ENCODE measurements at regions not wholly inside any gene's neighbourhood (a gene's known extent, or its start where the extent isn't known, plus 50 kb on each side); places are given as distances from the start of the nearest gene placed in this dataset.
A peak's percentile ranks its signal among the peaks of the same experiment; 100 is the strongest.

DNA sequence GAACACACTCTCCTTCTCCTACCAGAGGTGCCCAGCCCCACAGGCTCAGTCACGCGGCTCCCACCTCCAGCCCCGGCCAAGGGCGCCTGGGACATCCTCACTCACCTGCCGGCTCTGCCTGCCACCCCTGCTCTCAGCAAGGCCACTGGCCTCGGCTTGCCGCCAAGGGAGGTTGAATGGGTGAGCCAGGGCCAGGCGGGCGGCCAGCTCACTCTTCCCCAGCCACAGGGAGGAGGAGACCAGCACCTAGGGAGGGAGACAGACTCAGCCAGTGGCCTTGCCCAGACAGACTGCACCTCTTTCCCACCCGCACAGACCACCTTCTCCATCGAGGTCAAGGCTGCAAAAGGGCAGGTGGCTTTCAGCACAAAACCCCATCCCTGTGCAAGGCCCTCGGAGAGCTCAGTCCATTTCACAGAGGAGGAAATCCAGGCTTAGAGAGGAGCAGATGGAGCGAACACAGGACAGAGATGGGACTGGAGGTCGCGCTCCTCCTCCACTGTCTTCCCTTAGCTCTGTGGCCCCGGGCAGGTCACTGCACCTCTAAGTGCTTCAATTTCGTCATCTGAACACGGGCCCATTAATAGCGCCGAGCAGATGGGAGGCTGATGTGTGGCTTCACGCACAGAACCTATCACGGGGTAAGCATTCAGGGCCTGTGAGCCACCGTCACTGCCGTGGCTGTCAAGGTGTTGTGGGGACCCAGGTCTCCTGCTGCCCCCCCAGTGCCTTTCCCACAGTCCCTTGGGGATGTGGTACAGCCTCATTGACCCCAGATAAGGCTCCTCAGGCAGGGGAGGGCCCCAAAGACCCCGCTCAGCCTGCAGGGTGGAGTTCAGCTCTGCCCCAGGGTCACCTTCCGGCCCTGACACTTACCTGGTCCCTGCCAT is 56.1 kb downstream of the RMI2 start:
- DNase-seq (ENCODE audit: low read depth in 1 of 2, low spot score in 1 of 2), result no peak
- no peak for TF ChIP-seq JUND (IDR thresholded peaks at IDR 0.05; ENCODE audit: low read depth)
- in situ Hi-C loops (cut with HindIII; ENCODE audit: low pct_unique_long_range_greater_than_20kb, low sequenced_read_pairs), result no loop called here

DNA sequence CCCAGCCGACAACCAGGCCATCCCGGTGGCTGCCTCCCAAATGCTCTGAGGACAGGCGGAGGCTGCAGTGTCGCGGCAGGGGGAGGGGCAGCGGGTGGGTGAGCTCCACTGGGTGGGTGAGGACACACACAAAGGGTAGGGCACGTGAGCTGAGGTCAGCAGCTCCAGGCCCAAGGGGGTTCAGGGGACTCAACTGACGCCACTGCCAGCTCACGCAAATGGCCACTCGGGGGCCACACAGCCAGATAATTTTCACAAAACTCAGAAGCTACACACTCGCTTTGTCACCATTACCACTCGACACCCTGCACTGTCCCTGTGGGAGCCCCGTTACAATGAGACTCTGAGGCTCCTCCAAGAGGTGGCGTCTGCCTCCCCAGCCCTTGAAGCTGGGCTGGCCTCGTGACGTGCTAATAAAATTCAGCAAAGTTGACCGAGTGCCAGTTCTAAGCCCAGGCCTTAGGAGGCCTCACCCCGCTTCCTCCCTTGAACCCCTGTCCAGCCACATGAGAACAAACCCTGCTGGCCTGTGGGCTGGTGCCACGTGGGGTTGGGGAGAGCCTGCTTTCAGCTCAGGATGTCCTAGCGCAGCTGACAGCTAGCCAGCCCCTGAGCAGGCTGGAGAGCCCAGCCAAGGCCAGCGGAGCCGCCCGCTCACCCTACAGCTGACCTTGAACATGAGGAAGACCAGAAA is 56.9 kb downstream of the RMI2 start:
- no peak for DNase-seq (ENCODE audit: low read depth in 1 of 2, low spot score in 1 of 2)
- in situ Hi-C loops (cut with HindIII; ENCODE audit: low pct_unique_long_range_greater_than_20kb, low sequenced_read_pairs), result no loop called here
- TF ChIP-seq JUND (IDR thresholded peaks at IDR 0.05; ENCODE audit: low read depth), result no peak

DNA sequence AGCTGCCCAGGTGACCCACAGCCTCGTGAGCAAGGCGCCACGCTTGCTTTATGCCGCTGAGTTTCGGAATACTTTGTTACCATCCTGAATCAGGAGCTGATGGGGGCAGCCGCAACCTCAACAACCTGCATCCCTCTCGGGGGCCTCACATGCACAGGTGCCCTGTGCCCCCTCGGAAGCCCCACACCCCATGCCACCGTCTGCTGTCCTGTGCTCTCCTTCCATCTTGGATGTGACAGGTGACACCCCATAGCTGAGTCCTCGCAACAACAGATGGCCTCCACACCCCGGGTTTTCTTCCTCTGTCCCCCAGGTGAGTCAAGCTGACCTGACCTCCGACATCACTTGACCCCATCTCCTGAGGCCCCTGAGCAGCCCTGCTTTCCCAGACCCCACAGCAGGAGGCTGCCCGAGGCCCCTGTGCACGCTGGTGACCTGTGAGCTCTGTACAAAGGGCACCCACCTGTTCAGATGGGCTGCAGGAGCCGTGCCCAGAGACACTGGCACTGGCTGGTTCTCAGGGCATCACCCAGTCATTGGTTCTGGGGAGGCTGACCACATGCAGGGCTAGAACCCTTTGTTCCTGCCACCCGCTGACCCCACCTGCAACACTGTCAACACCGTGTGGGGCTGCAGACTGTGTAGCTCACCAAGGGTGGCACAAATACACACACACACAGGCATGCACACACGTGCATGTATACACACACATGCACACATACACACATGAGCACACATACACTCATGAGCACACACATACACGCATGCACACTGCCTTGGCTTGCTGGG is 57.7 kb downstream of the RMI2 start:
- TF ChIP-seq JUND (IDR thresholded peaks at IDR 0.05; ENCODE audit: low read depth), result no peak
- no peak for DNase-seq (ENCODE audit: low read depth in 1 of 2, low spot score in 1 of 2)
- in situ Hi-C loops (cut with HindIII; ENCODE audit: low pct_unique_long_range_greater_than_20kb, low sequenced_read_pairs), result no loop called here

DNA sequence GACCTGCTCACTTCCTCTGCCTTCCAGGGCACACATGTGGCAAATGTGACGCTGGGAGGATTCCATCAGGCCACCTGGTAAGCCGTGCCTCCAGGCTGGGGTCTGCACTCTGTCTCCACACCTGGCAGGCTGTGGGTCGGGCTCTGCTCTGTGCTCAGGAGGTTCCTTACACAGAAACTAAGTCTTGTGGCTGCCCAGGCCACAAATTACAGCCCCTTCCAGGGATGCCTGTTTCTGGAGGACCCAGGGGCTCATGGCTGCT is 58.2 kb downstream of the RMI2 start:
- in situ Hi-C loops (cut with HindIII; ENCODE audit: low pct_unique_long_range_greater_than_20kb, low sequenced_read_pairs), result no loop called here
- DNase-seq (ENCODE audit: low read depth in 1 of 2, low spot score in 1 of 2), result no peak

DNA sequence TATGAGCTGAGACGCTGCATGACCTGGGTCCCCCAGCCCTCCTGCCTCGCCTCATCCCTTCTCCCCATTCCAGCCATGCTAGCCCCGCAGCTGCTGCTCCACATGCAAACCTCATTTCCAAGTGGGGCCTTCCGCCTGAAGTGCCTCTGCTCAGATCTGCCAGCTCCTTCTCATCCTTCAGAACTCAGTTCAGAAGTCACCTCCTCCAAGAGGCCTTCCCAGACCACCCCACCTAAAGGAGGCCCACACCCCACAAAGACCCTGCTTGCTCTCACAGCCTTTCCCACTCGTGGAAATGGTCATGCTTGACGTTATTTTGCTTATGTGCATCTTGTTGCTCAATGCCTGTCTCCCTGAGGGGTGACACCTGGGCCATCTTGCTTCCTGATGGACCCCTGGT is 58.7 kb downstream of the RMI2 start:
- TF ChIP-seq JUND (IDR thresholded peaks at IDR 0.05; ENCODE audit: low read depth), result no peak
- in situ Hi-C loops (cut with HindIII; ENCODE audit: low pct_unique_long_range_greater_than_20kb, low sequenced_read_pairs), result no loop called here
- no peak for DNase-seq (ENCODE audit: low read depth in 1 of 2, low spot score in 1 of 2)

More for the DNA sequence above, 58.2 kb downstream of the RMI2 start:
- no peak for TF ChIP-seq JUND (IDR thresholded peaks at IDR 0.05; ENCODE audit: low read depth)

DNA sequence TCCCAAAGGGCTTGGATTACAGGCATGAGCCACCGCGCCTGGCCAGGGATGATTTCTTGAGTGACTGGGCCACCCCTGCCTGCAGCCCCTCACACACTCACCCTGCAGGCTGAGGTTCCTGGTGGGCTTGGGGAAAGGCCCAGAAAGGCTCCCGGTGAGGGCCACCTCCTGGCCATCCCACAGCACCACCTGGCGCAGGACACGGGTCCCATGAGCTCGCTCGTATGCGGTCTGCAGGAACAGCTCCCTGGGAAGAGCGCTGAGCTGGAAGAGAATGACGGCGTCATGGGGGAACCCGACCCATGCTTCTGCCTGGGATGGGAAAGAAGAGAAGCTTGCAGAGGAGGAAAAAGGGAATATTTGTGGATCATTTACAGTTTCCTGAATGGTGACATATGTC is 59.3 kb downstream of the RMI2 start:
- DNase-seq (ENCODE audit: low read depth in 1 of 2, low spot score in 1 of 2), result no peak
- no peak for TF ChIP-seq JUND (IDR thresholded peaks at IDR 0.05; ENCODE audit: low read depth)
- in situ Hi-C loops (cut with HindIII; ENCODE audit: low pct_unique_long_range_greater_than_20kb, low sequenced_read_pairs), result no loop called here

DNA sequence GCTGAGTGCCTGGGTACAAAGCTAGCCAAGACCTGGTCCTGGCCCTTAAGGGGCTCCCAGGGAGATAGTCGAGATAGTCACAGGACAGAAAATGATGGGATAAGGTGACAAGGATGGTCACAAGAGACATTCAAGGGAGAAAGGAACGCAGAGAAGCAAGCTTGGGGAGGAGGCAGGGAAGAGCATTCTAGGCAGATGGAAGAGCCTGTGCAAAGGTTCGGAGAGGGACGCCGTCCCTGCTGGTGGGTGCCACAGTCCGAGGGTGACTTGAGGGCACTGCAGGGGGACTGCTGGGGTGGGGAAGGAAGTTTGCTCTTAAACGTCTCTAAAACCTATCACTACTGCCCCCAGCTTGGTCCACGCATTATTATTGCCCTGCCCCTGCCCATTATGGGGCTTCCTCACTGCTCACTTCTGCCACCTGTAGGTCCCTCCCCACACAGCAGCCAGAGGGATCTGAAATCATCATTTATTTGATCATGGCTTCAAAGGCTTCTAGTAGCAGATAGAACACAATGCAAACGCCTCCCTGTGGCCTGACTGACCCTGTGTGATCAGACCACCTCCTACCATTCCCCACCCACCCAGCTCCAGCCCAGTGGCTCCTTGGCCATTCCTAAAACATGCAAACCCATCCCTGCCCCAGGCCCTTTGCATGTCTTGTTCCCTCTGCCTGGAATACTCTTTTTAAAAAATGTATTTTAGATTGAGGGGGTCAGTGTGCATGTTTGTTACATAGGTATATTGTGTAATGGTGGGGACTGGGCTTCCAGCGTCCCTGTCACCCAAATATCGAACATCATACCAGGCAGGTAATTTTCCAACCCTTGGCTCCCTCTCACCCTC is 60.3 kb downstream of the RMI2 start:
- no peak for TF ChIP-seq JUND (IDR thresholded peaks at IDR 0.05; ENCODE audit: low read depth)
- DNase-seq (ENCODE audit: low read depth in 1 of 2, low spot score in 1 of 2), result peak in 1 of 2 experiments; percentile 28
- in situ Hi-C loops (cut with HindIII; ENCODE audit: low pct_unique_long_range_greater_than_20kb, low sequenced_read_pairs), result no loop called here

- in situ Hi-C loops (cut with HindIII; ENCODE audit: low pct_unique_long_range_greater_than_20kb, low sequenced_read_pairs), result no loop called here
- TF ChIP-seq JUND (IDR thresholded peaks at IDR 0.05; ENCODE audit: low read depth), result no peak
- no peak for DNase-seq (ENCODE audit: low read depth in 1 of 2, low spot score in 1 of 2)
Observed at GRCh38 chr16:11406177-11406560, 60.9 kb downstream of the RMI2 start.

- in situ Hi-C loops (cut with HindIII; ENCODE audit: low pct_unique_long_range_greater_than_20kb, low sequenced_read_pairs), result no loop called here
- peak; percentile 79 to 86 for DNase-seq (ENCODE audit: low read depth in 1 of 2, low spot score in 1 of 2)
- TF ChIP-seq JUND (IDR thresholded peaks at IDR 0.05; ENCODE audit: low read depth), result no peak
Observed at GRCh38 chr16:11407047-11407982, 62.1 kb downstream of the RMI2 start.

- no peak for TF ChIP-seq JUND (IDR thresholded peaks at IDR 0.05; ENCODE audit: low read depth)
- in situ Hi-C loops (cut with HindIII; ENCODE audit: low pct_unique_long_range_greater_than_20kb, low sequenced_read_pairs), result no loop called here
- DNase-seq (ENCODE audit: low read depth in 1 of 2, low spot score in 1 of 2), result no peak
Observed at GRCh38 chr16:11408216-11408615, 63.0 kb downstream of the RMI2 start.

DNA sequence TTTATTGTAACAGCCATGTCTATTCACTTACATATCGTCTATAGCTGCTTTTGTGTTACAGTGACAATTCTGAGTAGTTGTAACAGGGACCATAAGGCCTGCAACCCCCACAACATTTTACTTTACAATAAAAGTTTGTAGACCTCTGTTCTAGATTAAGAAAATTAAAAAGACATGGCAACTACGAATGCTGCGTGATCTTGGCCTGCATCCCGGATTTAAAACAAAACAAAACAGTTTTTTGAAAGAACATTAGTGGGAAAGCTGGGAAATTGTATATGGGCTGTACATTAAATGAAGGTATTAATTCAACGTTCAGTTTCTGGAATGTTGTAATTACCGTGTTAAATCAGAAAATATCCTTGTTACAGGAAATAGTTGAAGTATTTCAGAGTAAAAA is 64.1 kb downstream of the RMI2 start:
- no peak for DNase-seq (ENCODE audit: low read depth in 1 of 2, low spot score in 1 of 2)
- TF ChIP-seq JUND (IDR thresholded peaks at IDR 0.05; ENCODE audit: low read depth), result no peak
- in situ Hi-C loops (cut with HindIII; ENCODE audit: low pct_unique_long_range_greater_than_20kb, low sequenced_read_pairs), result no loop called here
